Cerebellar cortex (tissue), 1 donor: ENCODE measurements at regions not wholly inside any gene's neighbourhood (a gene's known extent, or its start where the extent isn't known, plus 50 kb on each side); places are given as distances from the start of the nearest gene placed in this dataset.

Experiments used
- DNase-seq: peaks from one replicate; pipeline ENCODE4 v3.0.0-alpha.2; 2015; ENCODE audit warnings: low spot score

DNA sequence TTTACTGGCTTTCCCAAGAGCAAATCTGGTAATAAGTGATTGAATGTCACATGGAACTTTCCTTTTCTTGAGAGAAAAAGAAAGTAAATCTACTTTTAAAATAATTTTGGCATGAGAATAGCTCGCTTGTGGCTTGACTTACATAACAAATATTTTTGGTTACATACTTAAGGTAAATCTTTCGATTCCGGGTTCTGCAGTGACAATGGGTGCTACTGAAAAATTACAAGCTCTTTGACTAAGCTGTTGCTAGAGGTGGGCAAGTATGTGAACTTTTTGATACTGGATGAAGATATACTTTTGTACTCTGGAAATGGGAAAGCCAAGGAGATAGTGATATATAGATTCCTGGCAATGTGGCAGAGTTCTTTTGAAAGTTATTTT is 51.9 kb upstream of the OTOL1 start:
- no peak for DNase-seq

DNA sequence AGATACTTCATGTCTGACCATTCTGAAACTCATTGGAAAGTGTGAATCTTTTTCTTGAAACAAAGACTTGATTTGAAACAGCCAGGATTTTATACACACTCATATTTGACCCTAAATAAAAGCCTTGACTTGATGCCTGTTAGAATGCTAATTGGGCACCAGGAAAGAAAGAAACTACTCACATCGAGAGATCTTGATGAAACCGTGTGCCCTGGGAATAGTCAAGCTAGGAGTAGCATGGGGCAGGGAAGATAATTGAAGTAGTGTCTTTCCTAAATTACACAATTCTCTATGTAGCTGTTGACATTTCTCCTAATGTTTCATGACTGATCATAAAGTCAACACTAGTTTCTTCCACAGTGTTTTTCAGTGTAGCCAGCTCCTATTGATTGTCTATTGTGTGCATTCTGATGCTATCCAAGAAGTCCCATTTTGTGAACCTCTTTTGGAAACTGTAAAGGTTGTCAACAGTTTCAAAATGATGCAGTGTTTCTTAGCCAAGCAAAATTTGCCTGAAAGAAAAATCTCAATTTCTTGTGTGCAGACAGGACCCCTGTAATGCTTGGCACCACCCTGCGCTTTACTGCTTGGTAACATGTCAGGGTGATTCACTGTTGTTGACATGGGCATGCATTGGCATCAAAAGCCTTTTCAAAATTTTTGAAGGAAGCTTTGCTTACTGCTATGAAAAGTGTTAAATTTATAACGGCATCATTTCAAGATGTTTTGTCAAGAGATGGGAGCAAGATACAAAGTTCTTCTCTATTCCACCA is 52.5 kb upstream of the OTOL1 start:
- DNase-seq, result no peak

GRCh38 chr3:161430307-161430706 is 59.0 kb upstream of the SPTSSB start:
- peak; percentile 5 for DNase-seq

- no peak for DNase-seq
Measured at GRCh38 chr3:161427347-161427746, 56.0 kb upstream of the SPTSSB start.

- DNase-seq, result no peak
Measured at GRCh38 chr3:161426758-161427157, 55.4 kb upstream of the SPTSSB start.

DNA sequence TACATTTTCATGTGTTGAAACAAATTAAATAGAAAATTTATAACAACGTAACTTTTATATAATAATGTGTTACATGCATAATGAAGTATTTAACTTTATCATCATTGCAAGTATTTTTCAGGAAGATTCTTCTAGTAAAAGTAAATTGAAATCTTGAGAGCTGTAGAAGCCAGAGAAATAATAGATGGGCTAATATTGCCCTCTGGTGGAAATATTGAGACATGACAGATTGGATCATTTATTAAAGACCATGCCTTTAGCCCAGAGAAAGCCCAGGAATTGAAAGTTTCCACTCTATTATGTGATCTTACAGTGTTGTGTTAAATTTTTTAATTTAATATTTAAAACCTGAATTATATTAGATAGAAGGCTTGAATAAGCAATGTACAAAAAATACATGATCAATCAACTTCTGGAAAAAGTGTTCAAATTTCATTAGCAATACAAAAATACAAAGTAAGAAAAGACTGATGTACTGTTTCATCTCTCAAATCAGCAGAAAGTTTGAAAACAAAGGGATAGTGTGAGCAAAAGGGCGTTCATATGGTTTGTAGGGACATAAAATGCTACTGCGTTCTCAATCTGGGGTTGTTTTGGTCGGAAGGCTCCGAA is 52.7 kb upstream of the SPTSSB start:
- DNase-seq, result peak; percentile 68

DNA sequence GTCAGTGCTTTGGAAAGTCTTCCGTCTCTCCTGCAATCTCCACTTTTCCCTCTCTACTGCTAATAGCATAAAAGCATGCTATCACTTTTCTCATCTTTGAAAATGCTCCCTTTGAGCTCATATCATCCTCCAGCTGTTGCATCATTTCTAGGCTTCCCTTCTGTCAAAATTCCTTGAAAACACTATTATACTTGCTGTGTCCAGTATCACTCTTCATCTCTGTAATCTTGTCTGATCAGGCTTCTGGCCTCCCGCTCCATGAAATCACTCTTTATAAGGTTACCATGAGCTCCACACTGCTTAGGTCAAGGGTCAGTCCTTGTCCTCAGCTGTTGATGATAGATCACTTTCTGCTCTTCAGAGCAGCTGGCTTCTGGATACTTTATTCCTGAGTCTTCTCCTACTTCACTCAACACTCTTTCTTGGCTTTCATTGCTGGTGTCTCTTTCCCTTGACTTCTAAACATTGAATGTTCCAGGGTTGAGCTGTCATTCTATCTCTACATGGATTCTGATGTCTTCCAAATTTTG is 50.9 kb upstream of the SPTSSB start:
- DNase-seq, result no peak
